ENCODE measurements at regions not wholly inside any gene's neighbourhood (a gene's known extent, or its start where the extent isn't known, plus 50 kb on each side); places are given as distances from the start of the nearest gene placed in this dataset.

DNA sequence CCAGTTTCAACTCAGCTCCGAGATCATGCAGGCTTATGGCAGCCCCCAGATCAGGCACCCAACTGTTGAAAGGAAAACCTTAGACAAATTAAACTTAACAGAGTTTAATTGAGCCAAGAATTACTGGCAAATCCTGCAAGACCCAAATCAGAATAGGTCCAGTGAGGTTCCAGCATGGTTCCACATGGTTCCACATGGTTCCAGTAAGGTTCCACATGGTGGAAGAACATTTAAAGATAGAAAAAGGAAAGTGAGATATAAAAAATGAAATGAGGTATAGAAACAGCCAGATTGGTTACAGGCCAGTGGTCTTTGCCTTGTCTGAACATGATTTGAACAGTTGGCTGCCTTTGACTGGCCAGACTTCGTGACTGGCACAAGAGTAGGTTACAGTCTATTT, 288.8 kb upstream of the LRRC7 start:
- no peak overlapping the region for H3K9ac ChIP-seq (ENCODE audit: extremely low read depth, low read length, poor library complexity, severe bottlenecking)
- 97 to 100% methylated on average over 1 to 2 of the region's 2 CpGs for WGBS, 2 experiments (ENCODE audit: insufficient coverage in 1 of 2, insufficient read length in 1 of 2)
- no peak overlapping the region for H3K4me3 Mint-ChIP-seq
- TF ChIP-seq, protein P1, sequence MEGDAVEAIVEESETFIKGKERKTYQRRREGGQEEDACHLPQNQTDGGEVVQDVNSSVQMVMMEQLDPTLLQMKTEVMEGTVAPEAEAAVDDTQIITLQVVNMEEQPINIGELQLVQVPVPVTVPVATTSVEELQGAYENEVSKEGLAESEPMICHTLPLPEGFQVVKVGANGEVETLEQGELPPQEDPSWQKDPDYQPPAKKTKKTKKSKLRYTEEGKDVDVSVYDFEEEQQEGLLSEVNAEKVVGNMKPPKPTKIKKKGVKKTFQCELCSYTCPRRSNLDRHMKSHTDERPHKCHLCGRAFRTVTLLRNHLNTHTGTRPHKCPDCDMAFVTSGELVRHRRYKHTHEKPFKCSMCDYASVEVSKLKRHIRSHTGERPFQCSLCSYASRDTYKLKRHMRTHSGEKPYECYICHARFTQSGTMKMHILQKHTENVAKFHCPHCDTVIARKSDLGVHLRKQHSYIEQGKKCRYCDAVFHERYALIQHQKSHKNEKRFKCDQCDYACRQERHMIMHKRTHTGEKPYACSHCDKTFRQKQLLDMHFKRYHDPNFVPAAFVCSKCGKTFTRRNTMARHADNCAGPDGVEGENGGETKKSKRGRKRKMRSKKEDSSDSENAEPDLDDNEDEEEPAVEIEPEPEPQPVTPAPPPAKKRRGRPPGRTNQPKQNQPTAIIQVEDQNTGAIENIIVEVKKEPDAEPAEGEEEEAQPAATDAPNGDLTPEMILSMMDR (conservative IDR thresholded peaks at IDR 0.05): no peak
- H3K4me1 Mint-ChIP-seq: peaks cover 22% of the 10 kb centered on the region
- H3K9me3 ChIP-seq (ENCODE audit: control insufficient read depth, low read length): no peaks in the 10 kb centered on the region
- DNase-seq: no peak
- H3K27ac Mint-ChIP-seq: no peak overlapping the region
- H3K4me1 ChIP-seq (ENCODE audit: control insufficient read depth, insufficient read depth, low read length): peaks cover 11% of the 10 kb centered on the region
- no peak overlapping the region for H3K4me3 ChIP-seq (ENCODE audit: low read length)
- H3K27ac ChIP-seq (ENCODE audit: low read depth, low read length): no peak overlapping the region
- H3K9me3 Mint-ChIP-seq: no peaks in the 10 kb centered on the region
- no peaks in the 10 kb centered on the region for H3K27me3 Mint-ChIP-seq (ENCODE audit: insufficient read depth)
- H3K36me3 ChIP-seq (ENCODE audit: control insufficient read depth, insufficient read depth, low read length): no peaks in the 10 kb centered on the region
- H3K27me3 ChIP-seq (ENCODE audit: control insufficient read depth, insufficient read depth, low read length, poor library complexity, severe bottlenecking): no peaks in the 10 kb centered on the region
- H3K36me3 Mint-ChIP-seq (ENCODE audit: low read depth): no peaks in the 10 kb centered on the region

DNA sequence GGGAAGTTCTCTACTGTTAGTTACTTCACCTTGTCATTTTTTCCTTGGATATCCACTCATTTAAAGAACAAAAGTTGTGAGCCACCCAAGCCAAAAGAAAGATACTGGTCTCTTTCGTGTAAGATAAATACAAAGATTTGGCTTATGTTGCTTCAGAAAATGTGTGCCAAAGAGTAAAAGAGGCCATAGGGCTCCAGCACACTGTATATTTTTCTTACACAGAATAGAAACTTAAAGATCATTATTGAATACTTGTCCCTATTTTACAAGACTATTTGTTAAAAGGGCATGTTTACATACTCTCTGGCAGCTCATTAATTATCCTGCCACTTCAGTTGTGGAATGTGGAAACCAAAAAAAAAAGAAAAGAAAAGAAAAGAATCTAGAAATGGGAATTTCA, 284.2 kb upstream of the LRRC7 start:
- Mint-ChIP-seq H3K27me3 (ENCODE audit: insufficient read depth) (no peaks in the 10 kb centered on the region), H3K36me3 (ENCODE audit: low read depth) (no peaks in the 10 kb centered on the region), H3K4me1 (peaks cover 39% of the 10 kb centered on the region), H3K9me3 (no peaks in the 10 kb centered on the region), H3K27ac (no peak overlapping the region), H3K4me3 (no peak overlapping the region)
- H3K9me3 ChIP-seq (ENCODE audit: control insufficient read depth, low read length): no peaks in the 10 kb centered on the region
- TF ChIP-seq, protein P1 (conservative IDR thresholded peaks at IDR 0.05): no peak
- no peak overlapping the region for H3K27ac ChIP-seq (ENCODE audit: low read depth, low read length)
- 93% methylated on average over 1 of the region's 1 CpG; no CpG with 5 or more reads in 1 of the 2 experiments for WGBS, 2 experiments (ENCODE audit: insufficient coverage in 1 of 2, insufficient read length in 1 of 2)
- H3K4me3 ChIP-seq (ENCODE audit: low read length): no peak overlapping the region
- DNase-seq: no peak
- no peak overlapping the region for H3K9ac ChIP-seq (ENCODE audit: extremely low read depth, low read length, poor library complexity, severe bottlenecking)
- no peaks in the 10 kb centered on the region for H3K27me3 ChIP-seq (ENCODE audit: control insufficient read depth, insufficient read depth, low read length, poor library complexity, severe bottlenecking)
- H3K4me1 ChIP-seq (ENCODE audit: control insufficient read depth, insufficient read depth, low read length): peaks cover 17% of the 10 kb centered on the region
- H3K36me3 ChIP-seq (ENCODE audit: control insufficient read depth, insufficient read depth, low read length): no peaks in the 10 kb centered on the region

DNA sequence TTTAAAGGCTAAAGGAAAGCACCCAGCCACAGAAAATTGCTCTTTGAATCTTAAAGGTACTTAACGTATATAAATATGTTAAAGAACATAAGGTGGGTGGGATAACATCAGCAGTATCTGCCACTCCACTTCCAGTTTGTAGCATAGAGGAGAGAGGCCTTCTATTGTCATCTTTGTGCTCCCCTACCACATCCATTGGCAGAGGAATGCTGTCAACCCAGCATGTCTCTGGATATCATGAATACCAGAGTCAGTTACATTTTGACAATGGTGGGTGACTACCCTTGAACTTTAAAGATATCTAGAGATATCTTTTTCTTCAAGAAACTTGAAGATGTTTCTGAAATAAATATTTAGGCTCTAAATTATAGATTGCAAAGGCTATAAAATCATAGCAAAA, 283.2 kb upstream of the LRRC7 start:
- no peaks in the 10 kb centered on the region for H3K9me3 ChIP-seq (ENCODE audit: control insufficient read depth, low read length)
- H3K4me1 ChIP-seq (ENCODE audit: control insufficient read depth, insufficient read depth, low read length): peaks cover 17% of the 10 kb centered on the region
- no peaks in the 10 kb centered on the region for H3K27me3 ChIP-seq (ENCODE audit: control insufficient read depth, insufficient read depth, low read length, poor library complexity, severe bottlenecking)
- TF ChIP-seq, protein P1 (conservative IDR thresholded peaks at IDR 0.05): no peak
- no peak overlapping the region for H3K4me3 ChIP-seq (ENCODE audit: low read length)
- peak overlapping the region; percentile 61 for H3K27ac ChIP-seq (ENCODE audit: low read depth, low read length)
- DNase-seq: no peak
- no peak overlapping the region for H3K9ac ChIP-seq (ENCODE audit: extremely low read depth, low read length, poor library complexity, severe bottlenecking)
- Mint-ChIP-seq H3K4me3 (no peak overlapping the region), H3K27me3 (ENCODE audit: insufficient read depth) (no peaks in the 10 kb centered on the region), H3K27ac (no peak overlapping the region), H3K4me1 (peaks cover 39% of the 10 kb centered on the region), H3K36me3 (ENCODE audit: low read depth) (no peaks in the 10 kb centered on the region), H3K9me3 (no peaks in the 10 kb centered on the region)
- no peaks in the 10 kb centered on the region for H3K36me3 ChIP-seq (ENCODE audit: control insufficient read depth, insufficient read depth, low read length)
- 88% methylated on average over 1 of the region's 1 CpG; no CpG with 5 or more reads in 1 of the 2 experiments for WGBS, 2 experiments (ENCODE audit: insufficient coverage in 1 of 2, insufficient read length in 1 of 2)

Measured in endodermal cell (in vitro differentiated cells).